ENCODE measurements at regions not wholly inside any gene's neighbourhood (a gene's known extent, or its start where the extent isn't known, plus 50 kb on each side); places are given as distances from the start of the nearest gene placed in this dataset.
A peak's percentile ranks its signal among the peaks of the same experiment; 100 is the strongest.
"Not testable (repeated sequence)": the region's sequence is repeated elsewhere in the genome, so short reads cannot be mapped to it uniquely, and the experiment has no call there.

- ATAC-seq (no peak), DNase-seq (no peak)
- intact Hi-C loops (cut with micrococcal nuclease) = no loop called here
Measured at GRCh38 chr2:38243186-38243880, 133.7 kb downstream of the ATL2 start.

GRCh38 chr2:38239452-38239851, 137.6 kb downstream of the ATL2 start:
- intact Hi-C loops (cut with micrococcal nuclease) = no loop called here
- ATAC-seq (no peak), DNase-seq (no peak)

GRCh38 chr2:38238705-38239104, 138.4 kb downstream of the ATL2 start:
- DNase-seq; intact Hi-C loops (cut with micrococcal nuclease); ATAC-seq: not testable (repeated sequence)

GRCh38 chr2:38237311-38237710, 139.8 kb downstream of the ATL2 start:
- intact Hi-C loops (cut with micrococcal nuclease) = no loop called here
- DNase-seq (no peak), ATAC-seq (no peak)

GRCh38 chr2:38233231-38233983, 143.7 kb downstream of the ATL2 start:
- intact Hi-C loops (cut with micrococcal nuclease) = no loop called here
- DNase-seq (no peak), ATAC-seq (peak; percentile 92)

- ATAC-seq (peak; percentile 61), DNase-seq (no peak)
- intact Hi-C loops (cut with micrococcal nuclease) = no loop called here
Measured at GRCh38 chr2:38232454-38232853, 144.6 kb downstream of the ATL2 start.

- no peak for ATAC-seq
- intact Hi-C loops (cut with micrococcal nuclease) = no loop called here
- no peak for DNase-seq
Measured at GRCh38 chr2:38230756-38231155, 146.3 kb downstream of the ATL2 start.

GRCh38 chr2:38228753-38229152, 148.3 kb downstream of the ATL2 start:
- ATAC-seq (no peak), DNase-seq (no peak)
- intact Hi-C loops (cut with micrococcal nuclease) = no loop called here

GRCh38 chr2:38224821-38225437, 149.0 kb upstream of the CYP1B1 start:
- intact Hi-C loops (cut with micrococcal nuclease) = no loop called here
- DNase-seq (no peak), ATAC-seq (peak; percentile 49)

- intact Hi-C loops (cut with micrococcal nuclease) = no loop called here
- no peak for ATAC-seq
- no peak for DNase-seq
Measured at GRCh38 chr2:38224181-38224580, 148.2 kb upstream of the CYP1B1 start.

- ATAC-seq (no peak), DNase-seq (no peak)
- intact Hi-C loops (cut with micrococcal nuclease) = no loop called here
Measured at GRCh38 chr2:38223256-38223655, 147.3 kb upstream of the CYP1B1 start.

GRCh38 chr2:38220164-38220563, 144.2 kb upstream of the CYP1B1 start:
- ATAC-seq (no peak), DNase-seq (no peak)
- intact Hi-C loops (cut with micrococcal nuclease) = no loop called here

- intact Hi-C loops (cut with micrococcal nuclease) = no loop called here
- ATAC-seq = no peak
Measured at GRCh38 chr2:38218995-38219394, 143.0 kb upstream of the CYP1B1 start.

GRCh38 chr2:38218591-38218991, 142.6 kb upstream of the CYP1B1 start:
- peak; percentile 68 for ATAC-seq
- intact Hi-C loops (cut with micrococcal nuclease) = no loop called here

More at GRCh38 chr2:38218995-38219394, 143.0 kb upstream of the CYP1B1 start:
- no peak for DNase-seq

GRCh38 chr2:38217401-38218188, 141.6 kb upstream of the CYP1B1 start:
- no peak for ATAC-seq
- no peak for DNase-seq
- intact Hi-C loops (cut with micrococcal nuclease) = no loop called here

More at GRCh38 chr2:38218591-38218991, 142.6 kb upstream of the CYP1B1 start:
- DNase-seq = no peak

- intact Hi-C loops (cut with micrococcal nuclease) = no loop called here
Measured at GRCh38 chr2:38216886-38217285, 140.9 kb upstream of the CYP1B1 start.

GRCh38 chr2:38215993-38216392, 140.0 kb upstream of the CYP1B1 start:
- ATAC-seq (no peak), DNase-seq (no peak)
- intact Hi-C loops (cut with micrococcal nuclease) = no loop called here

More at GRCh38 chr2:38216886-38217285, 140.9 kb upstream of the CYP1B1 start:
- DNase-seq = no peak
- ATAC-seq = no peak

GRCh38 chr2:38215522-38215921, 139.6 kb upstream of the CYP1B1 start:
- no peak for ATAC-seq
- intact Hi-C loops (cut with micrococcal nuclease) = no loop called here
- DNase-seq = no peak

- no peak for ATAC-seq
- no peak for DNase-seq
- intact Hi-C loops (cut with micrococcal nuclease) = no loop called here
Measured at GRCh38 chr2:38214209-38214717, 138.3 kb upstream of the CYP1B1 start.
